Thyroid gland (tissue), 4 donors: ENCODE measurements at regions not wholly inside any gene's neighbourhood (a gene's known extent, or its start where the extent isn't known, plus 50 kb on each side); places are given as distances from the start of the nearest gene placed in this dataset.

Source experiments
- DNase-seq, 2 donors: peaks; one replicate each; pipeline ENCODE4 v3.0.0-alpha.2; 2019
- H3K27ac ChIP-seq, 3 donors: fragments of 200-600 bp; sonication (generic); 1 replicate in 2 of 3; 2 replicates in 1 of 3; pipeline ENCODE4 v1.5.1; 2016 to 2019; ENCODE audit warnings: mild to moderate bottlenecking in 1 of 3, moderate library complexity in 1 of 3
- H3K27me3 ChIP-seq: fragments of 200-600 bp; sonication (generic); one replicate; pipeline ENCODE4 v1.5.1; 2019
- H3K36me3 ChIP-seq, 2 donors: fragments of 200-600 bp; sonication (generic); one replicate each; pipeline ENCODE4 v1.5.1; 2016 to 2019
- H3K4me1 ChIP-seq, 2 donors: fragments of 200-600 bp; sonication (generic); one replicate each; pipeline ENCODE4 v1.5.1; 2017 to 2019
- H3K4me3 ChIP-seq, 3 donors: fragments of 200-600 bp; sonication (generic); replicated peaks in 1 of 3; 1 replicate in 2 of 3; 2 replicates in 1 of 3; pipeline ENCODE4 v1.5.1; 2016; ENCODE audit warnings: mild to moderate bottlenecking in 1 of 3
- H3K9me3 ChIP-seq: fragments of 200-600 bp; sonication (generic); one replicate; pipeline ENCODE4 v1.5.1; 2017
- POLR2A ChIP-seq, 2 donors: fragments of 450-650 bp; IDR thresholded peaks; one replicate each; pipeline ENCODE4 v1.6.1; 2017; ENCODE audit warnings: antibody characterized with exemption in 2 of 2, mild to moderate bottlenecking in 2 of 2, moderate library complexity in 1 of 2
- WGBS, 2 donors: methylation state at CpG; one replicate each; pipeline ENCODE4 v1.1.5; 2017; 5-methylcytosine and 5-hydroxymethylcytosine counted together
- intact Hi-C: fragments of 100-400 bp; cut with DNase I; formaldehyde crosslinking; loops from one replicate; pipeline ENCODE4 v1.15.1; 2023
- TF ChIP-seq, protein P1 (sequence below), 6 experiments: fragments of 200-600 bp in 3 of 6; fragments of 450-650 bp in 3 of 6; sonication (generic) in 3 of 6; IDR thresholded peaks; one replicate each; pipeline ENCODE4 v1.5.1; 2016 to 2019; ENCODE audit warnings: antibody characterized with exemption in 6 of 6, mild to moderate bottlenecking in 2 of 6, inconsistent platforms in 1 of 6, moderate library complexity in 1 of 6

DNA sequence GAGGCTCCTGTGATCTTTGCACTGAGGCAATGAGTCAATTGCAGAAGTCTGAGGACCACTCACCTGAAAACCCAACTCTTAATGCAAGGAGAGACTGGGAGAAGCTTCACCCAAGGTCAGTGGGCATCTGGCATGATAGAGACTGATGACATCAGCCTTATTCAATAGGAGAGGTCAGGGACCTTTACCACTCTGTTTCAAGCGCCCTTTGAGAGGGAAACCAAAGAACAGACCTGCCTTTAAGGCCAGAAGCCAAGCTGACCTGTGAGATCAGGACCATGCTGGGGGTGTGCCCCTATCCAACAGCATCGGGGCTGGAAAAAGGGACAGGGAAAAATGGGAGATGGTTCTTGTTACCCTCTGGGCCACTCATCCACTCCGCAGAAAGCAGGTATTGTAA lies 83.3 kb upstream of the FOXN3 start:
- Histone ChIP-seq H3K4me3 (no peak overlapping the region), H3K4me1 (no peaks in the 10 kb centered on the region), H3K36me3 (no peaks in the 10 kb centered on the region), H3K9me3 (no peaks in the 10 kb centered on the region), H3K27me3 (no peaks in the 10 kb centered on the region), H3K27ac (no peak overlapping the region)
- no peak for TF ChIP-seq POLR2A (IDR thresholded peaks at IDR 0.05)
- TF ChIP-seq, protein P1, sequence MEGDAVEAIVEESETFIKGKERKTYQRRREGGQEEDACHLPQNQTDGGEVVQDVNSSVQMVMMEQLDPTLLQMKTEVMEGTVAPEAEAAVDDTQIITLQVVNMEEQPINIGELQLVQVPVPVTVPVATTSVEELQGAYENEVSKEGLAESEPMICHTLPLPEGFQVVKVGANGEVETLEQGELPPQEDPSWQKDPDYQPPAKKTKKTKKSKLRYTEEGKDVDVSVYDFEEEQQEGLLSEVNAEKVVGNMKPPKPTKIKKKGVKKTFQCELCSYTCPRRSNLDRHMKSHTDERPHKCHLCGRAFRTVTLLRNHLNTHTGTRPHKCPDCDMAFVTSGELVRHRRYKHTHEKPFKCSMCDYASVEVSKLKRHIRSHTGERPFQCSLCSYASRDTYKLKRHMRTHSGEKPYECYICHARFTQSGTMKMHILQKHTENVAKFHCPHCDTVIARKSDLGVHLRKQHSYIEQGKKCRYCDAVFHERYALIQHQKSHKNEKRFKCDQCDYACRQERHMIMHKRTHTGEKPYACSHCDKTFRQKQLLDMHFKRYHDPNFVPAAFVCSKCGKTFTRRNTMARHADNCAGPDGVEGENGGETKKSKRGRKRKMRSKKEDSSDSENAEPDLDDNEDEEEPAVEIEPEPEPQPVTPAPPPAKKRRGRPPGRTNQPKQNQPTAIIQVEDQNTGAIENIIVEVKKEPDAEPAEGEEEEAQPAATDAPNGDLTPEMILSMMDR (IDR thresholded peaks at IDR 0.05) = no peak
- intact Hi-C loops = no loop called here
- DNase-seq = no peak
- 94 to 97% methylated on average over 2 to 3 of the region's 3 CpGs for WGBS, 2 donors

DNA sequence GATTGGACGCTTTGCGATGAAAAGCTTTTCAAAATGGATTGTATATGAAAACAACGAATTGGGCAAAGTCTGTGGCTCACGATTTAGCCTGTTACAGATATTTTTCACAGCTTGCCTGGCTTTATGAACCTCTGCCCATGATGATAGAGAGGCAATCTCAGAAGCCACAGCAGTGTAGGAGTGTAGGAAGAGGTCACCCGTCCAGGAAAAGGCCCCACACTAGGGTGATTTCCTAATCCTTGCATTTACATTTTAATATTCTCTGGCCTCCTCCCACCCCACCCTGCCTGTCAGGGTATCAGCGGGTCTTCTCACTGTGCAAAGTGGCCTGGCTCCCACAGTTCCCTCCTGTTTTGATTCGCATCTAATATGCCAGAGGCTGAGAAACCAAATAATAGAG lies 81.8 kb upstream of the FOXN3 start:
- no peaks in the 10 kb centered on the region for H3K9me3 ChIP-seq
- H3K27ac ChIP-seq = no peak overlapping the region
- H3K4me3 ChIP-seq = no peak overlapping the region
- 84 to 93% methylated on average over 7 of the region's 7 CpGs for WGBS, 2 donors
- DNase-seq = no peak
- intact Hi-C loops = no loop called here
- peaks cover 0 to 2% of the 10 kb centered on the region in 2 donors for H3K4me1 ChIP-seq
- no peaks in the 10 kb centered on the region for H3K27me3 ChIP-seq
- TF ChIP-seq, protein P1 (IDR thresholded peaks at IDR 0.05) = no peak
- no peak for TF ChIP-seq POLR2A (IDR thresholded peaks at IDR 0.05)
- H3K36me3 ChIP-seq = no peaks in the 10 kb centered on the region

DNA sequence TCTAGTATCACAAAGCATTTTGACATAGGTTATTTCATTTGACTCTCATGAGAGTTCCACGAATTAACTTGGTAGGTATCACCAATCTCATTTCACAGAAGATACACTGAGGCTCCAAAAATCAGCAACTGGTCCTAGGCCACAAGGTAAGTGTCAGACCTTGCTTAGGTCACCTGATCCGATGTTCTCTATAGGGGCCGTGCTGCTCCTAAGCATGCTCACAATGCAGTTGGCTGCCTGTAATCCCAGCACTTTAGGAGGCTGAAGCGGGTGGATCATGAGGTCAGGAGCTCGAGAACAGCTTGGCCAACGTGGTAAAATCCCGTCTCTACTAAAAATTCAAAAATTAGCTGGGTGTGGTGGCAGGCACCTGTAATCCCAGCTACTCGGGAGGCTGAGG lies 78.7 kb upstream of the FOXN3 start:
- Histone ChIP-seq H3K27ac (no peak overlapping the region), H3K36me3 (no peaks in the 10 kb centered on the region), H3K9me3 (no peaks in the 10 kb centered on the region), H3K4me3 (no peak overlapping the region), H3K4me1 (peaks cover 0 to 10% of the 10 kb centered on the region in 2 donors), H3K27me3 (no peaks in the 10 kb centered on the region)
- TF ChIP-seq, protein P1 (IDR thresholded peaks at IDR 0.05) = no peak
- no peak for TF ChIP-seq POLR2A (IDR thresholded peaks at IDR 0.05)
- no peak for DNase-seq
- intact Hi-C loops = no loop called here
- 91 to 95% methylated on average over 8 of the region's 8 CpGs for WGBS, 2 donors

DNA sequence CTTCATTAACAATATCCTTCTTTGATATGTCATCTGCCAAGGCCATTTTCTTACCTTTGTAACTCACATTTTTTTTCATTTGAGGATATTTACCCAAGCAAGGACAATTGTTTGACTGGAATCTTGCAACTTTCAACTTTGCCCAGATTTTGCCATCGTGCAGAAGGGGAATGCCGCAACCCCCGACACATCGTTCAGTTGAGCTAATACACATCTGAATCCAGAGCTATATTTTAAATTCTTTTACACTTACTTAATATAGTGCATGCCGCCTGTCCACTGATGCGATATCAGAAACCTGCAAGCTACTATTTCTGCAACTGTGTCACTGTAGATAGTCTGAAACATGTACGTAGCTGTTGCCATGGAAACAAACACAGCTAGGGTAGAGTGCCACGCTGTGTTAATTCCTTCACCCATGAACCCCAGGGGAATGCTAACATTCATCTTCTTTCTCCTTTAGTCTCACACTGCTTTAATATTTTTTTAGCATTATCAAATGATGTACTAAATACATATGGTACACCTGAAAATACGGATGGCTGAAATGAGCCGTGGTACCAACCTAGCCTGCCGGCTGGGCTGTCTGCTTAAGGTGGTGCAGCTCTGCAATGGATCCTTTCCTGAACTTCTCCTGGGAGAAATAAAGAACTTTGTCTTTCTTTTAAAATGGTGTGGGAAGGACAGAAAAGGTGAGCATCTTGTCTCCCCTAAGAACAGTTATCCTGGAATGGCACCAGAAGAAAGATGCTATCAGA lies 77.0 kb upstream of the FOXN3 start:
- TF ChIP-seq, protein P1 (IDR thresholded peaks at IDR 0.05) = no peak
- TF ChIP-seq POLR2A (IDR thresholded peaks at IDR 0.05) = no peak
- no peak overlapping the region for H3K4me3 ChIP-seq

DNA sequence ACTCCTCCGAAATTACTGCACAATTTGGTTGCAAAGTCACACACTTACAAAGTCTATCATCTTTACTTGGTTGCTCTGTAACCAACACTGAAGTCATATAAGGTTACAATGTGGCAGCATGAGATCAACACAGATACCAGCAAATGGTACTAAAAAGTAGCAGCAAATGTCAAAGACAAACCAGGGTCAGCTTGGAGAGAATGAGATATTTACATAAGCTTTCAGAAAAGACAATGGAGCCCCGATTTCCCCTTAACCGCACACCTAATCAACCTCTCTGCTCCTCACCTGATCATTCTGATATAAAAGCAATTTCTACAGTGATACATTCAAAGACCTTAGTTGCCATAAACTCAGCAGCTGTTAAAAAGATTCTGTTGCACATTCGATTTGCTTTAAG lies 76.4 kb upstream of the FOXN3 start:
- intact Hi-C loops = no loop called here
- Histone ChIP-seq H3K36me3 (no peaks in the 10 kb centered on the region), H3K27ac (no peak overlapping the region), H3K4me3 (no peak overlapping the region), H3K4me1 (peaks cover 0 to 10% of the 10 kb centered on the region in 2 donors), H3K27me3 (no peaks in the 10 kb centered on the region), H3K9me3 (no peaks in the 10 kb centered on the region)
- 89 to 91% methylated on average over 4 of the region's 4 CpGs for WGBS, 2 donors
- TF ChIP-seq, protein P1 (IDR thresholded peaks at IDR 0.05) = no peak
- no peak for TF ChIP-seq POLR2A (IDR thresholded peaks at IDR 0.05)
- no peak for DNase-seq

More for the DNA sequence above, 77.0 kb upstream of the FOXN3 start:
- Histone ChIP-seq H3K4me1 (peaks cover 0 to 10% of the 10 kb centered on the region in 2 donors), H3K27ac (no peak overlapping the region), H3K27me3 (no peaks in the 10 kb centered on the region), H3K9me3 (no peaks in the 10 kb centered on the region), H3K36me3 (no peaks in the 10 kb centered on the region)
- DNase-seq = no peak
- intact Hi-C loops = no loop called here
- WGBS, 2 donors = 80 to 85% methylated on average over 11 of the region's 11 CpGs
